Pancreas (tissue), 10 donors: ENCODE measurements at regions not wholly inside any gene's neighbourhood (a gene's known extent, or its start where the extent isn't known, plus 50 kb on each side); places are given as distances from the start of the nearest gene placed in this dataset.

Source experiments
- ATAC-seq, 4 donors: fragments of 200-7000 bp; cut with Tn5 transposase; one replicate each; pipeline versions ENCODE4 v1.8.0 to v1.9.1; 2020; ENCODE audit warnings: mild to moderate bottlenecking in 4 of 4, moderate library complexity in 4 of 4
- DNase-seq, 6 donors: peaks; one replicate each; pipeline ENCODE4 v3.0.0-alpha.2; 2020
- FAIRE-seq: peaks from 2 replicates; lab custom pipeline; 2012; peaks lifted over from hg19 to GRCh38; lab: Jason Lieb, UNC
- H3K27ac ChIP-seq, 4 donors: fragments of 200-600 bp; sonication (generic); 1 replicate in 3 of 4; 2 replicates in 1 of 4; pipeline versions ENCODE4 v1.5.0 to v1.8.0; 2020
- H3K27me3 ChIP-seq, 4 donors: fragments of 200-600 bp; one replicate each; pipeline ENCODE4 v1.8.0; 2021
- H3K36me3 ChIP-seq, 3 donors: fragments of 200-600 bp; sonication (generic) in 1 of 3; one replicate each; pipeline versions ENCODE4 v1.5.0 to v1.8.0; 2020 to 2021
- H3K4me1 ChIP-seq, 3 donors: fragments of 200-600 bp; one replicate each; pipeline ENCODE4 v1.8.0; 2021
- H3K4me3 ChIP-seq, 4 donors: fragments of 200-600 bp; sonication (generic) in 2 of 4; one replicate each; pipeline versions ENCODE4 v1.5.0 to v1.8.0; 2020 to 2021
- H3K9me3 ChIP-seq, 4 donors: fragments of 200-600 bp; one replicate each; pipeline ENCODE4 v1.8.0; 2021
- CTCF ChIP-seq, 4 donors: fragments of 200-600 bp; sonication (generic) in 3 of 4; IDR thresholded peaks; one replicate each; pipeline versions ENCODE4 v1.5.0 to v1.8.0; 2021; ENCODE audit warnings: antibody characterized with exemption in 4 of 4
- WGBS, 2 donors: extraction: QIAGEN DNeasy Blood & Tissue Kit; methylation state at CpG; one replicate each; pipeline ENCODE4 v1.1.7; 2013; 5-methylcytosine and 5-hydroxymethylcytosine counted together
- intact Hi-C, 3 donors: fragments of 100-400 bp; cut with DNase I; formaldehyde crosslinking; loops; one replicate each; pipeline versions ENCODE4 v1.11.1 to v1.14.2; 2022
- donor health status: healthy with polysubstance abuse.
- donor health status: DM: no; HTN: no; CAD: no; lungs with moderate emphysema.
- donor health status: DM: no; HTN: no; CAD: no.
- donor health status: control.
- donor health status: control.
- donor health status: Bipolar disorder and iron deficiency.
- donor health status: DM: yes; HTN: yes; CAD: no.
- donor health status: DM: no; HTN: no; CAD: no.
- donor health status: DM: no; HTN: no; CAD: no.
- donor health status: DM: yes; HTN: yes; CAD: no.

- FAIRE-seq (no peak), DNase-seq (no peak), ATAC-seq (no peak)
- 69 to 71% methylated on average over 6 of the region's 6 CpGs for WGBS, 2 donors
- Histone ChIP-seq H3K27me3 (no peaks in the 10 kb centered on the region), H3K36me3 (no peaks in the 10 kb centered on the region), H3K4me1 (no peaks in the 10 kb centered on the region), H3K4me3 (no peak overlapping the region), H3K9me3 (no peaks in the 10 kb centered on the region), H3K27ac (no peak overlapping the region)
- intact Hi-C loops = no loop called here
- TF ChIP-seq CTCF (IDR thresholded peaks at IDR 0.05) = no peak
Measured at GRCh38 chr6:4658486-4658885, 117.7 kb upstream of the CDYL start.

- TF ChIP-seq CTCF (IDR thresholded peaks at IDR 0.05) = no peak
- Histone ChIP-seq H3K27me3 (no peaks in the 10 kb centered on the region), H3K9me3 (no peaks in the 10 kb centered on the region), H3K27ac (no peak overlapping the region), H3K4me1 (no peaks in the 10 kb centered on the region), H3K4me3 (no peak overlapping the region), H3K36me3 (no peaks in the 10 kb centered on the region)
- no peak for ATAC-seq
- intact Hi-C loops = no loop called here
- no peak for DNase-seq
- no peak for FAIRE-seq
- WGBS, 2 donors = 53 to 54% methylated on average over 3 of the region's 3 CpGs
Measured at GRCh38 chr6:4656106-4656505, 120.1 kb upstream of the CDYL start.

DNA sequence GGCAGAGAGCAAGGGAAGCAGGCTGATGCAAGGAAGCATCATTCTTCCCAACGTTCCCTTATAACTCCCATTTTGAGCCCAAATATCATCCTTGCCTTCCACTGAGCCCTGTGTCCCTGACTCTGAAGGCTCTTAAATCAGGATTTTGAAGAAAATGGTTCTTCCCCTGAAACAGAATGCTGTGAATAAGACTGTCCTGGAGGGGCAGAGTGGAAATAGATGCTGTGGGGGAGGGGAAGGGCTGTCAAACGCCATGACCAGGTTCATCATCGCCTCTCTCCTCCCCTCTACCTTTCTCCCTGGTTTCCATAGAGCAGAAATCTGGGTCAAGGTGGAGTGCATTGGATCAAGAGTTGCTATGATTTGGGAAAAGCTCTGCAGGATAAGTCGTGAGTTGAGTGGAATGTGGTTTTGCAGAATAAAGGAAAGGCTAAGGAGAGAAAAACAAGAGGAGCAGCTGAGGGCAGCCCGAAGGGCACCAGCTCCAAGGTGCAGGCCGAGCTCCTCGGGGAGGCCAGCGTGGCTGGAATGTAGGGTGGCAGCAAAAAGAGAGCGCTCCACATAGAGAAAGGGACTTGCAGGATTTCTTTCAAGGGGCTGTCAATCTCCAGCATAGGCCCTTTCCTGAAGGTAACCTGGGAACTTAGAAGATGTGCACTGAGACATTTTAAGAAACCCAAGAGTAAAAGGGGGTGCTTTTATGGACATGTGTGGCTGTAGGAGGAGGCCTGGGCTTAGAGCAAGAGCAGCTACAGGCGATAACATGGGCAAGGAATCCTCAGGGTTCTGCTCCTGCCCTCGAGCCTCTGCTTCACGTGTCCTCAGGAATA is 120.8 kb upstream of the CDYL start:
- TF ChIP-seq CTCF (IDR thresholded peaks at IDR 0.05) = no peak
- ATAC-seq (no peak), FAIRE-seq (no peak), DNase-seq (no peak)
- no peak overlapping the region for H3K4me3 ChIP-seq
- intact Hi-C loops = no loop called here
- H3K27ac ChIP-seq = no peak overlapping the region
- H3K27me3 ChIP-seq = no peaks in the 10 kb centered on the region
- H3K4me1 ChIP-seq = no peaks in the 10 kb centered on the region
- no peaks in the 10 kb centered on the region for H3K9me3 ChIP-seq
- 53 to 55% methylated on average over 12 of the region's 12 CpGs for WGBS, 2 donors
- no peaks in the 10 kb centered on the region for H3K36me3 ChIP-seq

GRCh38 chr6:4653141-4653540 is 123.1 kb upstream of the CDYL start:
- WGBS, 2 donors = 64 to 66% methylated on average over 3 of the region's 3 CpGs
- intact Hi-C loops = no loop called here
- Histone ChIP-seq H3K36me3 (no peaks in the 10 kb centered on the region), H3K4me3 (no peak overlapping the region), H3K4me1 (no peaks in the 10 kb centered on the region), H3K27ac (no peak overlapping the region), H3K27me3 (peaks cover 0 to 10% (median 3%) of the 10 kb centered on the region in 4 donors), H3K9me3 (no peaks in the 10 kb centered on the region)
- ATAC-seq (no peak), DNase-seq (no peak), FAIRE-seq (no peak)
- no peak for TF ChIP-seq CTCF (IDR thresholded peaks at IDR 0.05)

- no peak for DNase-seq
- TF ChIP-seq CTCF (IDR thresholded peaks at IDR 0.05) = no peak
- no peak for ATAC-seq
- H3K27me3 ChIP-seq = peaks cover 0 to 10% (median 3%) of the 10 kb centered on the region in 4 donors
- FAIRE-seq = peak; percentile 71
- no peak overlapping the region for H3K27ac ChIP-seq
- no peak overlapping the region for H3K4me3 ChIP-seq
- 0 to 56% methylated on average over 1 of the region's 1 CpG for WGBS, 2 donors
- intact Hi-C loops = no loop called here
- H3K9me3 ChIP-seq = no peaks in the 10 kb centered on the region
- H3K4me1 ChIP-seq = peaks cover 0 to 3% (median 0%) of the 10 kb centered on the region in 3 donors
- H3K36me3 ChIP-seq = no peaks in the 10 kb centered on the region
Measured at GRCh38 chr6:4651831-4652467, 124.3 kb upstream of the CDYL start.
